ENCODE measurements at regions not wholly inside any gene's neighbourhood (a gene's known extent, or its start where the extent isn't known, plus 50 kb on each side); places are given as distances from the start of the nearest gene placed in this dataset.

- H3K9me3 ChIP-seq: no peaks in the 10 kb centered on the region
- CTCF ChIA-PET: no interaction called here
- WGBS (ENCODE audit: insufficient coverage): 74% methylated on average over 4 of the region's 6 CpGs
- POLR2A ChIA-PET: interaction anchor here in 1 of 2 donors (0.6 kb wide), 1 partner anchor 20 kb away, joined by 3 read pairs; no protein-coding TSS in a partner anchor
- DNase-seq (no peak), ATAC-seq (replicated peaks in 1 of 4) (no peak)
- peaks cover 0 to 2% of the 10 kb centered on the region in 2 donors for H3K27me3 Mint-ChIP-seq
- no peak overlapping the region for H3K27ac Mint-ChIP-seq
- H3K27ac ChIP-seq (ENCODE audit: low read length): no peak overlapping the region
- H3K4me3 ChIP-seq (ENCODE audit: control insufficient read depth in 1 of 2, extremely low read depth in 1 of 2, low read length in 1 of 2): no peak overlapping the region
- H3K36me3 Mint-ChIP-seq: no peaks in the 10 kb centered on the region
- H3K4me1 Mint-ChIP-seq: no peaks in the 10 kb centered on the region
- H3K9me3 Mint-ChIP-seq: no peaks in the 10 kb centered on the region
- H3K4me1 ChIP-seq (ENCODE audit: control insufficient read depth in 1 of 2, extremely low read depth in 1 of 2, insufficient read depth in 2 of 2, low read length in 2 of 2): no peaks in the 10 kb centered on the region
- H3K36me3 ChIP-seq (ENCODE audit: control insufficient read depth in 2 of 2, extremely low read depth in 1 of 2, insufficient read depth in 1 of 2, low read length in 1 of 2): no peaks in the 10 kb centered on the region
- no peaks in the 10 kb centered on the region for H3K27me3 ChIP-seq (replicated peaks in 1 of 2; ENCODE audit: control insufficient read depth in 2 of 2, extremely low read depth in 1 of 2, insufficient read depth in 2 of 2, low read length in 1 of 2)
- no peak overlapping the region for H3K4me3 Mint-ChIP-seq
Measured at GRCh38 chr15:93708724-93709445, 522.5 kb upstream of the MCTP2 start.

GRCh38 chr15:93707751-93708150, 523.6 kb upstream of the MCTP2 start:
- H3K27ac ChIP-seq (ENCODE audit: low read length): no peak overlapping the region
- Mint-ChIP-seq H3K9me3 (peaks cover 0 to 5% (median 0%) of the 10 kb centered on the region in 3 donors), H3K4me3 (no peak overlapping the region), H3K27ac (no peak overlapping the region), H3K4me1 (no peaks in the 10 kb centered on the region), H3K27me3 (peaks cover 4 to 5% of the 10 kb centered on the region in 2 donors), H3K36me3 (no peaks in the 10 kb centered on the region)
- ATAC-seq (replicated peaks in 1 of 4) (no peak), DNase-seq (no peak)
- ChIA-PET CTCF (no interaction called here), POLR2A (no interaction called here)
- no peaks in the 10 kb centered on the region for H3K36me3 ChIP-seq (ENCODE audit: control insufficient read depth in 2 of 2, extremely low read depth in 1 of 2, insufficient read depth in 1 of 2, low read length in 1 of 2)
- WGBS (ENCODE audit: insufficient coverage): no CpG with 5 or more reads among the region's 5 CpGs
- no peaks in the 10 kb centered on the region for H3K4me1 ChIP-seq (ENCODE audit: control insufficient read depth in 1 of 2, extremely low read depth in 1 of 2, insufficient read depth in 2 of 2, low read length in 2 of 2)
- H3K9me3 ChIP-seq: no peaks in the 10 kb centered on the region
- no peaks in the 10 kb centered on the region for H3K27me3 ChIP-seq (replicated peaks in 1 of 2; ENCODE audit: control insufficient read depth in 2 of 2, extremely low read depth in 1 of 2, insufficient read depth in 2 of 2, low read length in 1 of 2)
- H3K4me3 ChIP-seq (ENCODE audit: control insufficient read depth in 1 of 2, extremely low read depth in 1 of 2, low read length in 1 of 2): no peak overlapping the region

GRCh38 chr15:93706495-93707292, 524.7 kb upstream of the MCTP2 start:
- H3K4me3 Mint-ChIP-seq: no peak overlapping the region
- H3K4me1 ChIP-seq (ENCODE audit: control insufficient read depth in 1 of 2, extremely low read depth in 1 of 2, insufficient read depth in 2 of 2, low read length in 2 of 2): no peaks in the 10 kb centered on the region
- no peak overlapping the region for H3K27ac ChIP-seq (ENCODE audit: low read length)
- no peaks in the 10 kb centered on the region for H3K36me3 Mint-ChIP-seq
- DNase-seq: no peak
- no peaks in the 10 kb centered on the region for H3K27me3 ChIP-seq (replicated peaks in 1 of 2; ENCODE audit: control insufficient read depth in 2 of 2, extremely low read depth in 1 of 2, insufficient read depth in 2 of 2, low read length in 1 of 2)
- no peaks in the 10 kb centered on the region for H3K4me1 Mint-ChIP-seq
- H3K4me3 ChIP-seq (ENCODE audit: control insufficient read depth in 1 of 2, extremely low read depth in 1 of 2, low read length in 1 of 2): no peak overlapping the region
- H3K27ac Mint-ChIP-seq: no peak overlapping the region
- ATAC-seq (replicated peaks in 1 of 4): no peak
- H3K9me3 ChIP-seq: no peaks in the 10 kb centered on the region
- CTCF ChIA-PET: interaction anchor here in 1 of 2 donors (0.7 kb wide), 1 partner anchor 876 kb away, joined by 3 read pairs; no protein-coding TSS in a partner anchor
- WGBS (ENCODE audit: insufficient coverage): 82% methylated on average over 3 of the region's 7 CpGs
- peaks cover 0 to 5% (median 0%) of the 10 kb centered on the region in 3 donors for H3K9me3 Mint-ChIP-seq
- POLR2A ChIA-PET: no interaction called here
- peaks cover 4 to 5% of the 10 kb centered on the region in 2 donors for H3K27me3 Mint-ChIP-seq
- no peaks in the 10 kb centered on the region for H3K36me3 ChIP-seq (ENCODE audit: control insufficient read depth in 2 of 2, extremely low read depth in 1 of 2, insufficient read depth in 1 of 2, low read length in 1 of 2)

- H3K36me3 ChIP-seq (ENCODE audit: control insufficient read depth in 2 of 2, extremely low read depth in 1 of 2, insufficient read depth in 1 of 2, low read length in 1 of 2): no peaks in the 10 kb centered on the region
- peaks cover 0 to 5% (median 0%) of the 10 kb centered on the region in 3 donors for H3K9me3 Mint-ChIP-seq
Measured at GRCh38 chr15:93705753-93706455, 525.5 kb upstream of the MCTP2 start.

GRCh38 chr15:93703092-93703739, 528.1 kb upstream of the MCTP2 start:
- Mint-ChIP-seq H3K36me3 (no peaks in the 10 kb centered on the region), H3K27me3 (peaks cover 4 to 5% of the 10 kb centered on the region in 2 donors), H3K4me3 (no peak overlapping the region), H3K4me1 (no peaks in the 10 kb centered on the region), H3K9me3 (peaks cover 0 to 5% (median 3%) of the 10 kb centered on the region in 3 donors), H3K27ac (no peak overlapping the region)
- Histone ChIP-seq H3K27me3 (replicated peaks in 1 of 2; ENCODE audit: control insufficient read depth in 2 of 2, extremely low read depth in 1 of 2, insufficient read depth in 2 of 2, low read length in 1 of 2) (no peaks in the 10 kb centered on the region), H3K9me3 (peaks cover 4% of the 10 kb centered on the region), H3K4me3 (ENCODE audit: control insufficient read depth in 1 of 2, extremely low read depth in 1 of 2, low read length in 1 of 2) (no peak overlapping the region), H3K27ac (ENCODE audit: low read length) (no peak overlapping the region), H3K4me1 (ENCODE audit: control insufficient read depth in 1 of 2, extremely low read depth in 1 of 2, insufficient read depth in 2 of 2, low read length in 2 of 2) (no peaks in the 10 kb centered on the region), H3K36me3 (ENCODE audit: control insufficient read depth in 2 of 2, extremely low read depth in 1 of 2, insufficient read depth in 1 of 2, low read length in 1 of 2) (no peaks in the 10 kb centered on the region)
- ChIA-PET CTCF (no interaction called here), POLR2A (no interaction called here)
- DNase-seq: no peak
- WGBS (ENCODE audit: insufficient coverage): no CpG with 5 or more reads among the region's 2 CpGs
- no peak for ATAC-seq (replicated peaks in 1 of 4)

More at GRCh38 chr15:93705753-93706455, 525.5 kb upstream of the MCTP2 start:
- H3K27ac Mint-ChIP-seq: no peak overlapping the region
- Histone ChIP-seq H3K27me3 (replicated peaks in 1 of 2; ENCODE audit: control insufficient read depth in 2 of 2, extremely low read depth in 1 of 2, insufficient read depth in 2 of 2, low read length in 1 of 2) (no peaks in the 10 kb centered on the region), H3K27ac (ENCODE audit: low read length) (no peak overlapping the region), H3K4me1 (ENCODE audit: control insufficient read depth in 1 of 2, extremely low read depth in 1 of 2, insufficient read depth in 2 of 2, low read length in 2 of 2) (no peaks in the 10 kb centered on the region), H3K4me3 (ENCODE audit: control insufficient read depth in 1 of 2, extremely low read depth in 1 of 2, low read length in 1 of 2) (no peak overlapping the region), H3K9me3 (no peaks in the 10 kb centered on the region)
- no peaks in the 10 kb centered on the region for H3K36me3 Mint-ChIP-seq
- DNase-seq (no peak), ATAC-seq (replicated peaks in 1 of 4) (no peak)
- H3K4me3 Mint-ChIP-seq: no peak overlapping the region
- CTCF ChIA-PET: interaction anchor here in 1 of 2 donors (0.7 kb wide), 1 partner anchor 877 kb away, joined by 3 read pairs; no protein-coding TSS in a partner anchor
- no peaks in the 10 kb centered on the region for H3K4me1 Mint-ChIP-seq
- peaks cover 4 to 5% of the 10 kb centered on the region in 2 donors for H3K27me3 Mint-ChIP-seq
- WGBS (ENCODE audit: insufficient coverage): 83% methylated on average over 2 of the region's 7 CpGs
- POLR2A ChIA-PET: no interaction called here

GRCh38 chr15:93700051-93700450, 531.3 kb upstream of the MCTP2 start:
- no peaks in the 10 kb centered on the region for H3K36me3 Mint-ChIP-seq
- ChIA-PET POLR2A (no interaction called here), CTCF (no interaction called here)
- no peaks in the 10 kb centered on the region for H3K27me3 ChIP-seq (replicated peaks in 1 of 2; ENCODE audit: control insufficient read depth in 2 of 2, extremely low read depth in 1 of 2, insufficient read depth in 2 of 2, low read length in 1 of 2)
- no peak overlapping the region for H3K27ac ChIP-seq (ENCODE audit: low read length)
- no peaks in the 10 kb centered on the region for H3K4me1 ChIP-seq (ENCODE audit: control insufficient read depth in 1 of 2, extremely low read depth in 1 of 2, insufficient read depth in 2 of 2, low read length in 2 of 2)
- no peak overlapping the region for H3K4me3 Mint-ChIP-seq
- peaks cover 12% of the 10 kb centered on the region in 3 donors for H3K9me3 Mint-ChIP-seq
- ATAC-seq (replicated peaks in 1 of 4): no peak
- no peaks in the 10 kb centered on the region for H3K4me1 Mint-ChIP-seq
- no CpG with 5 or more reads among the region's 1 CpG for WGBS (ENCODE audit: insufficient coverage)
- DNase-seq: no peak
- no peak overlapping the region for H3K4me3 ChIP-seq (ENCODE audit: control insufficient read depth in 1 of 2, extremely low read depth in 1 of 2, low read length in 1 of 2)
- no peak overlapping the region for H3K27ac Mint-ChIP-seq
- H3K36me3 ChIP-seq (ENCODE audit: control insufficient read depth in 2 of 2, extremely low read depth in 1 of 2, insufficient read depth in 1 of 2, low read length in 1 of 2): no peaks in the 10 kb centered on the region
- H3K27me3 Mint-ChIP-seq: peaks cover 3 to 8% of the 10 kb centered on the region in 2 donors
- H3K9me3 ChIP-seq: peaks cover 5% of the 10 kb centered on the region

Measured in T-cell (primary cell).